CD4-positive, alpha-beta T cell treated with Interleukin-2 at 100 ng/mL for 4 hours (primary cell): ENCODE measurements at regions not wholly inside any gene's neighbourhood (a gene's known extent, or its start where the extent isn't known, plus 50 kb on each side); places are given as distances from the start of the nearest gene placed in this dataset.
"Not testable (repeated sequence)": the region's sequence is repeated elsewhere in the genome, so short reads cannot be mapped to it uniquely, and the experiment has no call there.

Experiments
- DNase-seq: peaks from one replicate; pipeline ENCODE4 v3.0.0-alpha.2; 2020; ENCODE audit warnings: low spot score

- DNase-seq = not testable (repeated sequence)
Measured at GRCh38 chr1:121116522-121117297, 67.4 kb downstream of the FAM72B start.

GRCh38 chr1:121117298-121117611 is 66.9 kb downstream of the FAM72B start:
- not testable (repeated sequence) for DNase-seq

DNA sequence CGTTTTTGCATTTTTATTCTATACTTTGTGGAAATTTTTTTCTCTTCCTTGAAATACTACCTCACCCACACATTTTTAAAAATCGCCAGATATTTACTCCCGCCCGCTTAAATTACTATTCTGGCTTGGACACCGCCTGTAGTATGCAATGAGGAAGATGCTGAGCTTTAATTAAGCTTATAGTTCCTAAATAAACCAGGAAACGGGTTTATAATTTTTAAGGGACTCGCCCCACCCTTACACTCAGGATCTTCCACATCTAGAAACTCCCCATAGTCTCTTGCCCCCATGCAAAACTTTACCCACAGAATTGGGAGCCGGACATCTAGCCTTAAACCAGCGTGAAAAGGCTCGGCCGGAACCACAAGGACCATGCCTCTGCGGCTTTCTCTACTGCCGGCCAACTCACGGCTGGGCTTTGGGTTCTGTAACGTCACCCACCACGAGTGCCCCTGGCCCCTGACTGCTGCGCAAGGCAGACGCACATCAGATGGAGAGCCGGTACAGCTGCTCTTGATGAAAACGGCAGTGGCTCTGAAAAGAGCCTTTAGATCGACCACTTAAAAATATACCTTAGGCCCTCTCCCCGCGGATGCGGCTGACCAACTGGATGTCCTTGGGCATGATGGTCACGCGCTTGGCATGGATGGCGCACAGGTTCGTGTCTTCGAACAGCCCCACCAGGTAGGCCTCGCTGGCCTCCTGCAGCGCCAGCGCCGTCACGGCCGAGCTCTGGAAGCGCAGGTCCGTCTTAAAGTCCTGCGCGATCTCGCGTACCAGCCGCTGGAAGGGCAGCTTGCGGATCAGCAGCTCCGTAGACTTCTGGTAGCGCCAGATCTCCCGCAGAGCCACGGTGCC is 66.3 kb downstream of the FAM72B start:
- not testable (repeated sequence) for DNase-seq
